DND-41 (cell line): ENCODE measurements at regions not wholly inside any gene's neighbourhood (a gene's known extent, or its start where the extent isn't known, plus 50 kb on each side); places are given as distances from the start of the nearest gene placed in this dataset.

ENCODE experiments used
- CTCF ChIP-seq: IDR thresholded peaks from 2 replicates; pipeline ENCODE4 v1.5.1; 2012; ENCODE audit warnings: borderline replicate concordance, low read length, moderate library complexity, mild to moderate bottlenecking; ENCODE audit not compliant: poor library complexity, severe bottlenecking; ENCODE audit errors: extremely low read depth
- EZH2 ChIP-seq: IDR thresholded peaks from 3 replicates; pipeline ENCODE4 v1.6.1; 2012; ENCODE audit warnings: borderline replicate concordance, low read depth, mild to moderate bottlenecking, moderate library complexity, low read length, inconsistent platforms; ENCODE audit not compliant: severe bottlenecking

GRCh38 chr6:48973491-48973890, 489.6 kb downstream of the MMUT start:
- TF ChIP-seq CTCF (no peak), EZH2 (no peak)
